ENCODE measurements at regions not wholly inside any gene's neighbourhood (a gene's known extent, or its start where the extent isn't known, plus 50 kb on each side); places are given as distances from the start of the nearest gene placed in this dataset.

DNA sequence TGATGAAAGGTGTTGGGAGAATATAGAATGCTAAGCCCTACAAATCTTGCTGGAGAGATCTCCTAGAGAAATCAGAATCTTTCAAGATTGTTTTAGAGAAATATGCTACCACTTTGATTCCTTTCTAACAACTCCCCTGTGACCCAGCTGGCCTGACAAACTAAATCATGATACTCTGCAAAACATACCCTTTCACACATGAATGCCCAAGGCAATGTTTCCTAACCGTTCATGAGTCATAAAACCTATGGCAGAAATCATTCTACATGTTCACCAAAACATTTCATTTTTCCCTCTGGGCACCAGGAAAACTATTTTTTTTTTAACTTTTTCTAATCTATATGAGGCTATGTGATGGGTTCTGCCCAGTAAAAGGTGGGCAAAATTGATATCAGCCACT lies 77.8 kb upstream of the SETBP1 start:
- TF ChIP-seq, protein P1, sequence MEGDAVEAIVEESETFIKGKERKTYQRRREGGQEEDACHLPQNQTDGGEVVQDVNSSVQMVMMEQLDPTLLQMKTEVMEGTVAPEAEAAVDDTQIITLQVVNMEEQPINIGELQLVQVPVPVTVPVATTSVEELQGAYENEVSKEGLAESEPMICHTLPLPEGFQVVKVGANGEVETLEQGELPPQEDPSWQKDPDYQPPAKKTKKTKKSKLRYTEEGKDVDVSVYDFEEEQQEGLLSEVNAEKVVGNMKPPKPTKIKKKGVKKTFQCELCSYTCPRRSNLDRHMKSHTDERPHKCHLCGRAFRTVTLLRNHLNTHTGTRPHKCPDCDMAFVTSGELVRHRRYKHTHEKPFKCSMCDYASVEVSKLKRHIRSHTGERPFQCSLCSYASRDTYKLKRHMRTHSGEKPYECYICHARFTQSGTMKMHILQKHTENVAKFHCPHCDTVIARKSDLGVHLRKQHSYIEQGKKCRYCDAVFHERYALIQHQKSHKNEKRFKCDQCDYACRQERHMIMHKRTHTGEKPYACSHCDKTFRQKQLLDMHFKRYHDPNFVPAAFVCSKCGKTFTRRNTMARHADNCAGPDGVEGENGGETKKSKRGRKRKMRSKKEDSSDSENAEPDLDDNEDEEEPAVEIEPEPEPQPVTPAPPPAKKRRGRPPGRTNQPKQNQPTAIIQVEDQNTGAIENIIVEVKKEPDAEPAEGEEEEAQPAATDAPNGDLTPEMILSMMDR (IDR thresholded peaks at IDR 0.05; ENCODE audit: insufficient read depth, low read length, poor library complexity, severe bottlenecking): no peak
- no peak overlapping the region for H3K4me3 ChIP-seq (ENCODE audit: low read depth, low read length)
- DNase-seq (ENCODE audit: low read depth): no peak
- no peaks in the 10 kb centered on the region for H3K36me3 ChIP-seq (ENCODE audit: control insufficient read depth, insufficient read depth, low read length)
- H3K27me3 ChIP-seq (ENCODE audit: control insufficient read depth, insufficient read depth, low read length): no peaks in the 10 kb centered on the region

DNA sequence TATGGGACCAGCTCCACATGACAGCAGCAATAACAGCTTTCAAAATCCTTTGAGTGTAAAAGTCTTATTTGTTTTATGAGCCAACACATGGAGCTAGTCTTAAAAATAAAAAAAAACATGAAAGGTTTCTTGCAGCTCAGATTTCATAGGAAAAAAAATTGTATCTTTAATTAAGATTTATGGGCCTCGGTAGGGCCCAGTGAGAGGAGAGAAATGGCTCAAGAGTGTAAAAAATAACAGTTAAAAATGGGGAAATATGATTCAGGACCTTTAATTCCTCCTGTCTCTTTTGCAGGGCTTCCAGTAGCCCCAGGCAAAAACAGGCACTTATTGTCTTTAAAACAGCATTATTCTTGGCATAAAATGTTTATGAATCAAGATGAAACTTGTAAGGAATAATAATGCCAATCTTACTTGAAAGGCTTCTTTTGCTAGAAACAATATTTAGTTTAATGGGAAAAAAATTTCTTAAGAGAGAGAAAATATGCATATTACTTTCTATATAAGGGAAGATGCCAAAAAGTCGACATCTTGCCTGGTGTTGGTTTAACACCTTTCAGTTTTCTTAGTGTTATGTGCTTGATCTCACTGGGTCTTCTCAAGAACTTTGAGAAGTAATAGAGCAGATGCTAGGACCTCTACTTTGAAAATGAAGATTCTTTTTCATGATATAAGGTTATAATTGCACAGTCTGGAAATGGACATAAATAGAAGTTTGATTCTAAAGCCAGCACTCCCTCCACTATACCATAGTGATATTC lies 71.3 kb upstream of the SETBP1 start:
- H3K27me3 ChIP-seq (ENCODE audit: control insufficient read depth, insufficient read depth, low read length): no peaks in the 10 kb centered on the region
- no peaks in the 10 kb centered on the region for H3K36me3 ChIP-seq (ENCODE audit: control insufficient read depth, insufficient read depth, low read length)
- TF ChIP-seq, protein P1 (IDR thresholded peaks at IDR 0.05; ENCODE audit: insufficient read depth, low read length, poor library complexity, severe bottlenecking): no peak
- H3K4me3 ChIP-seq (ENCODE audit: low read depth, low read length): no peak overlapping the region
- no peak for DNase-seq (ENCODE audit: low read depth)

DNA sequence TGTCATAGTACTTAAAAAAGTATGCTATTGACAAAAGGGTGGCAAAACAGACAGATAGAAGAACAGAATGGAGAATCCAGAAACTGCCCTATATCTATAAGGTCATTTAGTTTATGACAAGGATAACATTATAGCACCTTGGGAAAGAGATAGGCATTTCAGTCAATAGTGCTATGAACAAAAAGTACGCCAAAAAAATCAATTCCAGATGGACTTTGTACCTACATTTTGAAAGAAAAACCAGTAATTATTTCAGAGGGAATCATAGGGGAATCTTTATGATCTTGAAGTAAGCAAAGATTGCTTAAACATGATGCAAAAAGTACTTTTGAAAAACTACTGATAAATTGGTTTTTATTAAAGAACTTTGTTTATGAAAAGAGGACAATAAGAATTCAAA lies 59.9 kb upstream of the SETBP1 start:
- TF ChIP-seq, protein P1 (IDR thresholded peaks at IDR 0.05; ENCODE audit: insufficient read depth, low read length, poor library complexity, severe bottlenecking): no peak
- no peak for DNase-seq (ENCODE audit: low read depth)
- H3K4me3 ChIP-seq (ENCODE audit: low read depth, low read length): no peak overlapping the region
- H3K27me3 ChIP-seq (ENCODE audit: control insufficient read depth, insufficient read depth, low read length): no peaks in the 10 kb centered on the region
- H3K36me3 ChIP-seq (ENCODE audit: control insufficient read depth, insufficient read depth, low read length): no peaks in the 10 kb centered on the region

DNA sequence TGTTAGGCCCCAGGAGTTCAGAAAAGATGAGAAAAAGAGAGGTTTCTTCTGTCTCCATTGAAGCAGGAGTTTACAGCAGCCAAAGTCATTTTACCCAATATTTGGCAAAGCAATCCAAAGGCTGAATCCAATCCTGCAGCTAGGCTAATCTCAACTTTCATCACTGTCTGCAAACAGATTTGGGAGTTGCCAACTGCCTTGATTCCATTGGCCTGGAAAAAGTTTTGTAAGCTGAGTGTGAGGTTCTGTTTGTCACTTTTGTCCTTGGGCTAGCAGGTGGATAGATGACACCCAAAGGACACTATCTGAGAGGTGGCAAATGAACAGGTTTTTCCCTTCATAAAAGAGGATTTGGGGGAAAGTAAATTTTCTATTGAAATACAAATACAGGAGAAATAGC lies 56.6 kb upstream of the SETBP1 start:
- TF ChIP-seq, protein P1 (IDR thresholded peaks at IDR 0.05; ENCODE audit: insufficient read depth, low read length, poor library complexity, severe bottlenecking): no peak
- no peaks in the 10 kb centered on the region for H3K27me3 ChIP-seq (ENCODE audit: control insufficient read depth, insufficient read depth, low read length)
- no peak overlapping the region for H3K4me3 ChIP-seq (ENCODE audit: low read depth, low read length)
- no peaks in the 10 kb centered on the region for H3K36me3 ChIP-seq (ENCODE audit: control insufficient read depth, insufficient read depth, low read length)
- no peak for DNase-seq (ENCODE audit: low read depth)

DNA sequence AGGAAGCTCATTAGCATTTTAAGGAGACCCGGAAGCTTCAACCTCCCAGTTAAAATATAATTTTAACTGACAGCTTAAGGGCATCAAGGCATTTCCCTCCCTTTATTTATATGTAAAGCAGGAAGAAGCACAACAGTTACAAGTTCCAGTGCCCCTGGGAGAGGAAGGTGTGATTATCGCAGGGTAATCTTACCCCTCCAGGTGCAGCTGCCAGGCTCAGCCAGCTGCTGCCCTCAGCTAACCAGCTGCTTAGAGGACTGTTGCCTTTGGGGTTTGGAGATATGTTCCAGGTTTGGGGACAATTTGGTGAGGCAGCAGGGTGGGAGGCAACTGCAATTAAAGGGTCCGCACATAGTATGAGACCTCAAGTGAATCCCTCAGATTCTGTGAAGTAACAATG lies 55.3 kb upstream of the SETBP1 start:
- Histone ChIP-seq H3K4me3 (ENCODE audit: low read depth, low read length) (no peak overlapping the region), H3K36me3 (ENCODE audit: control insufficient read depth, insufficient read depth, low read length) (no peaks in the 10 kb centered on the region), H3K27me3 (ENCODE audit: control insufficient read depth, insufficient read depth, low read length) (no peaks in the 10 kb centered on the region)
- DNase-seq (ENCODE audit: low read depth): no peak
- TF ChIP-seq, protein P1 (IDR thresholded peaks at IDR 0.05; ENCODE audit: insufficient read depth, low read length, poor library complexity, severe bottlenecking): no peak

DNA sequence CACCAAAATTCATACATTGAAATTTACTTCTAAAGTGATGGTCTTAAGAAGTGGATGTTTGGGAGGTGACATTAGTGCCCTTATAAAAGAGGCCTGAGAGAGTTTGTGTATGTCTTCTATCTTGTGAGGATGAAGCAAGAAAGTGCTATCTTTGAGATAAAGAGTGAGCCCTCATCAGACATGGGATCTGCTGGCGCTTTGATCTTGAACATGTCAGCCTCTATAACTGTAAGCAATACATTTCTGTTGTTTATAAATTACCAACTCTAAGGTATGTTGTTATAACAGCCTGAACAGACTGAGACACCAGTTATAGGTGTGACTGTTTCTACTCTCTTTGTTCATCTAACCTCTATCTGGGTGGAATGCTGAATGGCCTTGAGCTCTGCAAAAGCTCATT lies 54.5 kb upstream of the SETBP1 start:
- TF ChIP-seq, protein P1 (IDR thresholded peaks at IDR 0.05; ENCODE audit: insufficient read depth, low read length, poor library complexity, severe bottlenecking): no peak
- no peaks in the 10 kb centered on the region for H3K27me3 ChIP-seq (ENCODE audit: control insufficient read depth, insufficient read depth, low read length)

More for the DNA sequence above, 54.5 kb upstream of the SETBP1 start:
- no peaks in the 10 kb centered on the region for H3K36me3 ChIP-seq (ENCODE audit: control insufficient read depth, insufficient read depth, low read length)
- no peak overlapping the region for H3K4me3 ChIP-seq (ENCODE audit: low read depth, low read length)
- DNase-seq (ENCODE audit: low read depth): no peak

All from kidney epithelial cell (primary cell).